GM12878 (cell line): ENCODE measurements at regions not wholly inside any gene's neighbourhood (a gene's known extent, or its start where the extent isn't known, plus 50 kb on each side); places are given as distances from the start of the nearest gene placed in this dataset.

Experiments used
- ATAC-seq: fragments of 200-7000 bp; cut with Tn5 transposase; 3 replicates; pipeline ENCODE4 v1.9.1; 2020; ENCODE audit warnings: mild to moderate bottlenecking, moderate library complexity
- BruUV-seq: library from RNA; stranded (reverse); fragments of 400-500 nt; replicated peaks from 2 replicates; lab custom pipeline; 2021; lab: Mats Ljungman, UMichigan
- CTCF ChIA-PET: fragments of 300-600 bp; sonication (Branson Sonifier 250); formaldehyde crosslinking; extraction: SDS; loops from one replicate; lab custom pipeline; 2021; ENCODE audit warnings: inconsistent platforms; lab: Yijun Ruan, JAX
- POLR2A ChIA-PET: fragments of 350-600 bp; formaldehyde crosslinking; extraction: SDS; loops from one replicate; lab custom pipeline; 2021; ENCODE audit warnings: inconsistent platforms; lab: Charles Lee
- RAD21 ChIA-PET: fragments of 300-600 bp; sonication (Branson Sonifier 250); formaldehyde crosslinking; loops from one replicate; lab custom pipeline; 2023; ENCODE audit warnings: antibody characterized with exemption; ENCODE audit not compliant: unreplicated experiment; lab: Charles Lee
- SMC1A ChIA-PET: fragments of 300-600 bp; sonication (Branson Sonifier 250); formaldehyde crosslinking; loops from one replicate; lab custom pipeline; 2023; ENCODE audit not compliant: unreplicated experiment, uncharacterized antibody; lab: Charles Lee
- DNase-seq: peaks from one replicate; pipeline ENCODE4 v3.0.0-alpha.2; 2011; ENCODE audit warnings: low read depth, low spot score
- FAIRE-seq: peaks from 3 replicates; lab custom pipeline; 2011; peaks lifted over from hg19 to GRCh38; lab: Jason Lieb, UNC
- H2AFZ ChIP-seq: 2 replicates; pipeline ENCODE4 v1.6.0; 2011; ENCODE audit warnings: low read depth, low read length, control low read depth; ENCODE audit not compliant: control insufficient read depth
- H3K27ac ChIP-seq: 2 replicates; pipeline ENCODE4 v1.5.1; 2011; ENCODE audit warnings: control low read depth; ENCODE audit not compliant: control insufficient read depth, insufficient read depth
- H3K27me3 ChIP-seq, 2 experiments: replicated peaks in 1 of 2; 2 replicates each; pipeline versions ENCODE4 v1.6.0 to v1.6.1; 2011; ENCODE audit warnings: low read length in 1 of 2; ENCODE audit not compliant: control insufficient read depth in 2 of 2, insufficient read depth in 2 of 2
- H3K36me3 ChIP-seq, 2 experiments: 2 replicates each; pipeline ENCODE4 v1.5.1; 2011; ENCODE audit warnings: low read length in 1 of 2; ENCODE audit not compliant: control insufficient read depth in 2 of 2, insufficient read depth in 2 of 2
- H3K4me1 ChIP-seq: 2 replicates; pipeline ENCODE4 v1.6.1; 2011; ENCODE audit warnings: mild to moderate bottlenecking, low read length, moderate library complexity, mixed read lengths; ENCODE audit not compliant: control insufficient read depth, insufficient read depth
- H3K4me2 ChIP-seq: 2 replicates; pipeline ENCODE4 v1.6.0; 2011; ENCODE audit warnings: control low read depth; ENCODE audit not compliant: control insufficient read depth, insufficient read depth
- H3K4me3 ChIP-seq: fragments of 200-600 bp; sonication (generic); 2 replicates; pipeline ENCODE4 v1.5.1; 2016
- H3K79me2 ChIP-seq: 2 replicates; pipeline ENCODE4 v1.6.0; 2011; ENCODE audit warnings: low read length; ENCODE audit not compliant: control insufficient read depth, insufficient read depth
- H3K9ac ChIP-seq: 2 replicates; pipeline ENCODE4 v1.8.0; 2011; ENCODE audit warnings: low read length, control low read depth, mixed read lengths; ENCODE audit not compliant: control insufficient read depth, insufficient read depth
- H3K9me3 ChIP-seq: replicated peaks from 3 replicates; pipeline ENCODE4 v1.5.1; 2011; ENCODE audit warnings: mild to moderate bottlenecking, low read length; ENCODE audit not compliant: control insufficient read depth, insufficient read depth
- H4K20me1 ChIP-seq: 2 replicates; pipeline ENCODE4 v1.6.0; 2011; ENCODE audit not compliant: control insufficient read depth, insufficient read depth
- ATF2 ChIP-seq: IDR thresholded peaks from 2 replicates; pipeline ENCODE4 v1.6.1; 2012; ENCODE audit warnings: low read length, inconsistent platforms
- FOXK2 ChIP-seq: fragments of 450-650 bp; IDR thresholded peaks from 2 replicates; pipeline ENCODE4 v1.6.1; 2017; ENCODE audit warnings: mild to moderate bottlenecking, moderate library complexity
- IKZF2 ChIP-seq, 2 experiments: fragments of 450-650 bp; IDR thresholded peaks; 2 replicates each; pipeline ENCODE4 v1.6.1; 2017; ENCODE audit warnings: mild to moderate bottlenecking in 2 of 2, moderate library complexity in 2 of 2
- MXI1 ChIP-seq: fragments of 150-350 bp; IDR thresholded peaks from 2 replicates; pipeline ENCODE4 v1.6.1; 2011; ENCODE audit warnings: low read depth, mild to moderate bottlenecking, inconsistent platforms, low read length, improper control_type of control experiment
- NBN ChIP-seq: fragments of 450-650 bp; IDR thresholded peaks from 2 replicates; pipeline ENCODE4 v1.6.1; 2016
- NFYA ChIP-seq: IDR thresholded peaks from 2 replicates; pipeline ENCODE4 v1.6.1; 2011; ENCODE audit warnings: low read depth, mild to moderate bottlenecking, low read length, improper control_type of control experiment, borderline replicate concordance
- NR2C1 ChIP-seq: fragments of 450-650 bp; IDR thresholded peaks from 2 replicates; pipeline ENCODE4 v1.6.1; 2017; ENCODE audit warnings: antibody characterized with exemption, mild to moderate bottlenecking, moderate library complexity
- POU2F2 ChIP-seq: IDR thresholded peaks from 3 replicates; pipeline ENCODE4 v1.6.1; 2011; ENCODE audit warnings: low read depth, mild to moderate bottlenecking, low read length, borderline replicate concordance
- REST ChIP-seq: IDR thresholded peaks from 2 replicates; pipeline ENCODE4 v1.6.1; 2012; ENCODE audit warnings: mild to moderate bottlenecking, low read depth, low read length
- SIX5 ChIP-seq: IDR thresholded peaks from 2 replicates; pipeline ENCODE4 v1.6.1; 2011; ENCODE audit warnings: mild to moderate bottlenecking, low read depth, low read length, moderate library complexity; ENCODE audit not compliant: severe bottlenecking
- SP1 ChIP-seq: IDR thresholded peaks from one replicate; pipeline ENCODE4 v1.6.1; 2011; ENCODE audit warnings: low read depth, low read length
- SPI1 ChIP-seq: IDR thresholded peaks from 2 replicates; pipeline ENCODE4 v1.6.1; 2011; ENCODE audit warnings: low read depth, mild to moderate bottlenecking, low read length, moderate library complexity, borderline replicate concordance; ENCODE audit not compliant: insufficient read depth
- TCF12 ChIP-seq: IDR thresholded peaks from 2 replicates; pipeline ENCODE4 v1.6.1; 2011; ENCODE audit warnings: low read depth, mild to moderate bottlenecking, low read length
- USF2 ChIP-seq: IDR thresholded peaks from 2 replicates; pipeline ENCODE4 v1.6.1; 2011; ENCODE audit warnings: low read depth, low read length, improper control_type of control experiment, borderline replicate concordance
- WGBS: methylation state at CpG from one replicate; pipeline ENCODE4 v1.1.6; 2016; ENCODE audit warnings: low lambda C conversion rate; ENCODE audit not compliant: insufficient replicate concordance, insufficient coverage; ENCODE audit errors: missing lambda C conversion rate; 5-methylcytosine and 5-hydroxymethylcytosine counted together
- in situ Hi-C: fragments of 300-500 bp; cut with MboI; formaldehyde crosslinking; loops from 9 replicates; pipeline ENCODE4 v1.14.3; 2018; ENCODE audit warnings: mixed read lengths
- intact Hi-C: fragments of 100-400 bp; cut with micrococcal nuclease; formaldehyde crosslinking; loops from one replicate; pipeline ENCODE4 v1.14.2; 2022; ENCODE audit not compliant: unreplicated experiment

- no peak for TF ChIP-seq POU2F2
Measured at GRCh38 chr4:29711226-29711625, 1008.9 kb upstream of the PCDH7 start (continued).

GRCh38 chr4:29717287-29718057 is 1002.7 kb upstream of the PCDH7 start:
- RAD21 ChIA-PET, result no interaction called here
- Histone ChIP-seq H3K27me3 (no peaks in the 10 kb centered on the region), H3K9me3 (no peaks in the 10 kb centered on the region), H3K9ac (no peak overlapping the region), H3K36me3 (no peaks in the 10 kb centered on the region), H2AFZ (no peak overlapping the region)
- POLR2A ChIA-PET, result interaction anchor here (0.6 kb wide), 1 partner anchor 194 kb away, joined by 3 read pairs; no protein-coding TSS in a partner anchor
- intact Hi-C loops, result no loop called here
- SMC1A ChIA-PET, result no interaction called here
- no peak for DNase-seq
- TF ChIP-seq NFYA (no peak), IKZF2 (IDR thresholded peaks at IDR 0.05) (no peak), FOXK2 (no peak), ATF2 (no peak), USF2 (no peak), REST (no peak), MXI1 (no peak), NR2C1 (no peak), SIX5 (no peak), TCF12 (no peak), NBN (no peak), SPI1 (no peak), SP1 (no peak)
- TF ChIP-seq, all 136 proteins: peak for 0
- BruUV-seq, result no TSS peak
- CTCF ChIA-PET, result interaction anchor here (1.0 to 1.3 kb wide), 3 partner anchors 10 to 26 kb away, joined by 3 to 4 read pairs (median 3); no protein-coding TSS in a partner anchor
- 32% methylated on average over 10 of the region's 10 CpGs for WGBS
- no peak overlapping the region for H3K4me3 ChIP-seq
- no peaks in the 10 kb centered on the region for H4K20me1 ChIP-seq
- no peaks in the 10 kb centered on the region for H3K79me2 ChIP-seq
- H3K4me2 ChIP-seq, result no peak overlapping the region
- FAIRE-seq (no peak), ATAC-seq (no peak)
- no peak overlapping the region for H3K27ac ChIP-seq
- H3K4me1 ChIP-seq, result no peaks in the 10 kb centered on the region
- in situ Hi-C loops, result no loop called here
